Vagina (tissue), 2 donors: ENCODE measurements at regions not wholly inside any gene's neighbourhood (a gene's known extent, or its start where the extent isn't known, plus 50 kb on each side); places are given as distances from the start of the nearest gene placed in this dataset.

Experiments used
- DNase-seq, 2 donors: peaks; one replicate each; pipeline ENCODE4 v3.0.0-alpha.2; 2017; ENCODE audit errors: extremely low spot score in 2 of 2
- H3K27ac ChIP-seq: fragments of 200-600 bp; sonication (generic); one replicate; pipeline ENCODE4 v1.5.1; 2019
- H3K27me3 ChIP-seq: fragments of 200-600 bp; sonication (generic); one replicate; pipeline ENCODE4 v1.5.1; 2019
- H3K36me3 ChIP-seq, 2 donors: fragments of 200-600 bp; sonication (generic); one replicate each; pipeline ENCODE4 v1.5.1; 2017 to 2019
- H3K4me1 ChIP-seq: fragments of 200-600 bp; sonication (generic); one replicate; pipeline ENCODE4 v1.5.1; 2019
- H3K4me3 ChIP-seq, 2 donors: fragments of 200-600 bp; sonication (generic); 1 replicate in 1 of 2; 2 replicates in 1 of 2; pipeline ENCODE4 v1.5.1; 2016 to 2019
- H3K9me3 ChIP-seq: fragments of 200-600 bp; sonication (generic); one replicate; pipeline ENCODE4 v1.5.1; 2019
- CTCF ChIP-seq, 3 experiments: fragments of 450-650 bp in 2 of 3; fragments of 200-600 bp in 1 of 3; sonication (generic) in 1 of 3; IDR thresholded peaks; one replicate each; pipeline ENCODE4 v1.5.1; 2017 to 2019; ENCODE audit warnings: antibody characterized with exemption in 3 of 3, mild to moderate bottlenecking in 2 of 3, moderate library complexity in 2 of 3
- POLR2A ChIP-seq, 2 donors: fragments of 450-650 bp; IDR thresholded peaks; one replicate each; pipeline ENCODE4 v1.6.1; 2017; ENCODE audit warnings: antibody characterized with exemption in 2 of 2, mild to moderate bottlenecking in 2 of 2, moderate library complexity in 2 of 2
- POLR2AphosphoS5 ChIP-seq, 2 donors: sonication (generic); formaldehyde crosslinking; IDR thresholded peaks; one replicate each; pipeline ENCODE4 v1.9.0; 2017; ENCODE audit warnings: antibody characterized with exemption in 2 of 2, mild to moderate bottlenecking in 2 of 2, low read depth in 1 of 2; ENCODE audit not compliant: insufficient read depth in 1 of 2
- intact Hi-C: fragments of 100-400 bp; cut with DNase I; formaldehyde crosslinking; loops from one replicate; pipeline ENCODE4 v1.15.1; 2023

- intact Hi-C loops = loop anchor here (10.0 kb wide), 1 partner anchor 617 kb away; the partner anchor contains the start of gene URAD
- Histone ChIP-seq H3K4me1 (peaks cover 2% of the 10 kb centered on the region), H3K27me3 (no peaks in the 10 kb centered on the region), H3K27ac (no peak overlapping the region), H3K9me3 (no peaks in the 10 kb centered on the region), H3K36me3 (no peaks in the 10 kb centered on the region), H3K4me3 (no peak overlapping the region)
- no peak for DNase-seq
- TF ChIP-seq POLR2A (IDR thresholded peaks at IDR 0.05) (no peak), POLR2AphosphoS5 (IDR thresholded peaks at IDR 0.05; ENCODE audit: insufficient read depth in 1 of 2, low read depth in 1 of 2) (no peak), CTCF (IDR thresholded peaks at IDR 0.05) (no peak)
These were observed 56.8 kb upstream of the GTF3A start for GRCh38 chr13:27367570-27367969.

- intact Hi-C loops = no loop called here
- H3K9me3 ChIP-seq = no peaks in the 10 kb centered on the region
- no peak overlapping the region for H3K27ac ChIP-seq
- no peak for TF ChIP-seq POLR2A (IDR thresholded peaks at IDR 0.05)
- no peak for TF ChIP-seq CTCF (IDR thresholded peaks at IDR 0.05)
- no peak for TF ChIP-seq POLR2AphosphoS5 (IDR thresholded peaks at IDR 0.05; ENCODE audit: insufficient read depth in 1 of 2, low read depth in 1 of 2)
- no peaks in the 10 kb centered on the region for H3K4me1 ChIP-seq
- no peak overlapping the region for H3K4me3 ChIP-seq
- no peaks in the 10 kb centered on the region for H3K27me3 ChIP-seq
- no peaks in the 10 kb centered on the region for H3K36me3 ChIP-seq
- no peak for DNase-seq
These were observed 54.0 kb upstream of the GTF3A start for GRCh38 chr13:27370305-27370872.

GRCh38 chr13:27371932-27372331 lies 52.5 kb upstream of the GTF3A start:
- Histone ChIP-seq H3K4me1 (no peaks in the 10 kb centered on the region), H3K27me3 (no peaks in the 10 kb centered on the region)

GRCh38 chr13:27372896-27373295 lies 51.5 kb upstream of the GTF3A start:
- Histone ChIP-seq H3K9me3 (no peaks in the 10 kb centered on the region), H3K36me3 (no peaks in the 10 kb centered on the region), H3K4me1 (no peaks in the 10 kb centered on the region), H3K4me3 (no peak overlapping the region), H3K27ac (no peak overlapping the region), H3K27me3 (no peaks in the 10 kb centered on the region)
- TF ChIP-seq CTCF (IDR thresholded peaks at IDR 0.05) (no peak), POLR2A (IDR thresholded peaks at IDR 0.05) (no peak), POLR2AphosphoS5 (IDR thresholded peaks at IDR 0.05; ENCODE audit: insufficient read depth in 1 of 2, low read depth in 1 of 2) (no peak)
- intact Hi-C loops = no loop called here
- no peak for DNase-seq

More at GRCh38 chr13:27371932-27372331, 52.5 kb upstream of the GTF3A start:
- TF ChIP-seq CTCF (IDR thresholded peaks at IDR 0.05) (no peak), POLR2AphosphoS5 (IDR thresholded peaks at IDR 0.05; ENCODE audit: insufficient read depth in 1 of 2, low read depth in 1 of 2) (no peak), POLR2A (IDR thresholded peaks at IDR 0.05) (no peak)
- H3K9me3 ChIP-seq = no peaks in the 10 kb centered on the region
- H3K27ac ChIP-seq = no peak overlapping the region
- H3K4me3 ChIP-seq = no peak overlapping the region
- H3K36me3 ChIP-seq = no peaks in the 10 kb centered on the region
- DNase-seq = no peak
- intact Hi-C loops = no loop called here

GRCh38 chr13:27374126-27374613 lies 50.2 kb upstream of the GTF3A start:
- TF ChIP-seq CTCF (IDR thresholded peaks at IDR 0.05) (no peak), POLR2A (IDR thresholded peaks at IDR 0.05) (no peak), POLR2AphosphoS5 (IDR thresholded peaks at IDR 0.05; ENCODE audit: insufficient read depth in 1 of 2, low read depth in 1 of 2) (no peak)
- H3K4me3 ChIP-seq = no peak overlapping the region
- H3K27me3 ChIP-seq = no peaks in the 10 kb centered on the region
- no peak for DNase-seq
- no peak overlapping the region for H3K27ac ChIP-seq
- no peaks in the 10 kb centered on the region for H3K9me3 ChIP-seq
- no peaks in the 10 kb centered on the region for H3K4me1 ChIP-seq
- intact Hi-C loops = no loop called here
- H3K36me3 ChIP-seq = no peaks in the 10 kb centered on the region
